ENCODE measurements at regions not wholly inside any gene's neighbourhood (a gene's known extent, or its start where the extent isn't known, plus 50 kb on each side); places are given as distances from the start of the nearest gene placed in this dataset.

GRCh38 chr4:108360754-108361445, 192.2 kb upstream of the LEF1 start:
- no peak for DNase-seq

GRCh38 chr4:108359986-108360681, 191.4 kb upstream of the LEF1 start:
- DNase-seq: no peak

GRCh38 chr4:108359130-108359985, 190.6 kb upstream of the LEF1 start:
- no peak for DNase-seq

GRCh38 chr4:108355902-108356535, 187.3 kb upstream of the LEF1 start:
- no peak for DNase-seq

- no peak for DNase-seq
Observed at GRCh38 chr4:108355186-108355901, 186.6 kb upstream of the LEF1 start.

- no peak for DNase-seq
Observed at GRCh38 chr4:108352664-108353308, 184.1 kb upstream of the LEF1 start.

- DNase-seq: no peak
Observed at GRCh38 chr4:108351791-108352190, 183.1 kb upstream of the LEF1 start.

GRCh38 chr4:108350332-108350731, 181.6 kb upstream of the LEF1 start:
- no peak for DNase-seq

- no peak for DNase-seq
Observed at GRCh38 chr4:108346818-108347210, 178.1 kb upstream of the LEF1 start.

- no peak for DNase-seq
Observed at GRCh38 chr4:108345862-108346817, 177.4 kb upstream of the LEF1 start.

- DNase-seq: no peak
Observed at GRCh38 chr4:108342325-108342970, 173.7 kb upstream of the LEF1 start.

GRCh38 chr4:108337923-108338322, 169.2 kb upstream of the LEF1 start:
- DNase-seq: no peak

- no peak for DNase-seq
Observed at GRCh38 chr4:108336076-108336475, 167.3 kb upstream of the LEF1 start.

GRCh38 chr4:108335081-108335480, 166.3 kb upstream of the LEF1 start:
- DNase-seq: no peak

- no peak for DNase-seq
Observed at GRCh38 chr4:108334031-108334430, 165.3 kb upstream of the LEF1 start.

- no peak for DNase-seq
Observed at GRCh38 chr4:108333353-108333942, 164.7 kb upstream of the LEF1 start.

GRCh38 chr4:108331905-108332632, 163.3 kb upstream of the LEF1 start:
- DNase-seq: no peak

GRCh38 chr4:108328383-108328732, 159.6 kb upstream of the LEF1 start:
- DNase-seq: no peak
